Esophagus mucosa (tissue), 1 donor: ENCODE measurements at regions not wholly inside any gene's neighbourhood (a gene's known extent, or its start where the extent isn't known, plus 50 kb on each side); places are given as distances from the start of the nearest gene placed in this dataset.

Experiments
- ATAC-seq: fragments of 200-7000 bp; cut with Tn5 transposase; one replicate; pipeline ENCODE4 v1.9.1; 2020
- donor health status: DM: yes; HTN: yes; CAD: no.

DNA sequence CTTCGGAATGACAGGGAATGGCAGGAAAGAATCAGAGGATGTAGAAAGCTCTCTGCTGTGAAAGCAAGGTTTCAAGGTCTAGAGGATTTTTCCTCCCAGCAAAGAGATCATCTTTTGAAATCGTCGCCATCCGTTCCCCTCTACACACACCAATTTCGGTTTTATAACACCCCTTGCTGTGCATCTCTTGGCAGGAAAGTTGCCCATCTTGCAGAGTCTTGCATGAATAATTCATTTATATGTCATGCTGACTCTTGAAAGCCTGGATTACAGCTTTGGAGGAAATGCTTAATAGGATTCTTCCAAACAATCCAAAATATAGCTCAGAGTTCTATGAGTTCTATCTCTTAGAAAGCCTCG is 262.7 kb downstream of the CHL1 start:
- ATAC-seq: no peak

DNA sequence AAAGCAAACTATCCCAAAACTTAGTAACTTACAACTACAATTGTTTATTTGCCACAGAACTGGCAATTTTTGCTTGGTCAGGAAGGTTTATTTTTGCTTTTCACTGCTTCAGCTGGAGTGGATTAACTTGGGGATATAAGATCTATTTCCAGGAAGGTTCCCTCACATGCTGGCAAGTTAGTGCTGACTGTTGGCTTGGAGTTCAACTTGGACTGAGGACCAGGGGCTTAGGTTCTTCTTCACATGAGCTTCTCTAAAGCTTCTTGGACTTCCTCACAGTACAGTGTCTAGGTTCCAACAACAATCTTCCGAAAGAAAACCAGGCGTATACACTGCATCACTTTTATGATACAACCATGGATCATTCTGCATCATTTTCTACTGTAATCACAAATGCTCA is 264.4 kb downstream of the CHL1 start:
- ATAC-seq: no peak

DNA sequence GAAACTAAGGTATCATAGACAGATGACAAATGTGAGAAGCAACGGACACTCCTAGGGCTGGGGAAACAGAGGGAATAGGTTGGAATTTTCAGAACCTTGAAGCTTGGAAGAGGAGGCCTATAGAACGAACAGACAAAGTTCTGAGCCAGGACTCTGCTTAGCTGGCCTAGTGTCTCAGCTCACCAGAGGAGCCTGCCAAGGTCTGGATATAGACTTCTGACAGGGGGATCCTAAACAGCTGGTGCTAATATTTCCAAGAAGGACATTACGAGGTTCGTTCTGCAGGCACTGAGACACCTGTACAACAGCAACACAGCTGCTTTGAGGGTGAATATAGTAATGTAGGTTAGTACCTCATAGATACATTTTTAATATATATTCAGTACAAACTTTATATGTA is 266.3 kb downstream of the CHL1 start:
- ATAC-seq: no peak

DNA sequence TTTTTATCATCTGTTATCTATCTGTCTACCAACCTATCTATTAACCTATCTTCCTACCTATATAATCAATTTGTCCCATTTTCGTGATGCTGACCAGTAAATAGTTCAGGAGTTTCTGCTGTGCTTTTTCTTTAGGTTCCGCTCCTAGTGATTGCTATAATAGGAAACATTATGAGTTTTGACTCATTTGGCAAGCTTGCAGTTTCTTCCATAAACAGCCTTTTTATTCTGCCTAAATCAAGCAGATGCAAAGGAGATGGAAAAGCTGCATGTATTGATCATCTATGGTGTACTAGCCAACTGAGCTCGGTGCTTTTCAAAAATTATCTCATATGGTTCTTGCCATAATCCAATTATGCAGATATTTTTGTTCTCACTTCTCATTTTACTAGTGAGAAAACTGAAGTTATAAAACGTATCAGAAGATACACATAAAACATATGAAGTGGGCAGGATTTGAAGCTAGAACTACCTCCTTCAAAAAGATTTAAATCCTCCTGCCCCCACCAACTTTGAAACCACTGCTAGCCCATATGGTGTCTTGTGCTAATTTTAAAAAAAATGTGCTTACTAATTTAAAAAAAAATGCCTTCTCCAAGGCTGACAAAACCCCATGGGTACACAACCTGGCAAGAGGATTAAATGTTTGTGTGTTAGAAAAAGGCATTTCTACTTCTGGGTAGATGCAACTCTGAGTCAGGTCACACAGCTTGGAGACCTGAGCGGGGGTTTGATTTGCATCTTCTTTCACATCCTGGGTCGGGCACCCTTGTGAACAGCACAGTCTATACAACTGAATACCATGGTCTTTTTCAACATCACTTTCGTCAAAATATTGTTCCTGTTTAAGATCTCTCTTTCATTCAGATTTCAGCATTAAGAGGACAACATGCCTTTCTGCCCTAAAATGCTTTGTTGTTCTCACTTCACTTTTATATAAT is 267.0 kb downstream of the CHL1 start:
- no peak for ATAC-seq

DNA sequence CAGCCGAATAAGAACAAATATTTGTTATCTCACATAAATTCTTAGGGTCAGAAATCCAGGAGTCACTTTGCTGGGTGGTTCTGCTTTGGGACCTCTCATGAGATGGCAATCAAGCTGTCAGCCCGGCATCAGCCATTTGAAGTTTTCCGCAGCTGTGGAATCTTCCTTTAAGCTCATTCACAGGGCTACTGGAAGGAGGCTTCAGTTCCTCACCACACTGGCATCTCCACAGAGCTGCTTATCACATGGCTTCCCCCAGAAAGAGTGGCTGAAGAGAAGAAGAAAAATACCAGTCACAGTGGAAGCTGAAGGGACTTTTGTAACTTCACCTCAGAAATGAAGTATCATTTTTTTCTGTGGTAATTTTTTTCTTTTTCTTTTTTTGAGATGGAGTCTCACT is 267.7 kb downstream of the CHL1 start:
- no peak for ATAC-seq

DNA sequence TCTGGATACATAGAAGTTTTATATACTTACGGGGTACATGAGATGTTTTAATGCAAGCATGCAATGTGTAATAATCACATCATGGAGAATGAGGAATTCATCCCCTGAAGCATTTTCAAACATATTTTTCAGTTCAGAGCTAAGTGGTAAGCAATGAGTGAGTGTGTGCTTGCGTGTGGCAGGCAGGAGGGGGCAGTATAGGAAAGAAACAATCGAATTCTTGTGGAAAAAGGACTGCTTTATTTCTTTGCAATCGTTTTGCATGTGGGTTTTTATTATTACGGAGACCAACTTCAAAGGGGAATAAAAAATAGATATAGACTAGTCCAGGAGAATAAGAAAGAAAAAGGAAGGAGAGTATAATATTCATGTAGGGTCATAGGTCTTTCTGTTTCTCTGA is 271.6 kb downstream of the CHL1 start:
- ATAC-seq: no peak

DNA sequence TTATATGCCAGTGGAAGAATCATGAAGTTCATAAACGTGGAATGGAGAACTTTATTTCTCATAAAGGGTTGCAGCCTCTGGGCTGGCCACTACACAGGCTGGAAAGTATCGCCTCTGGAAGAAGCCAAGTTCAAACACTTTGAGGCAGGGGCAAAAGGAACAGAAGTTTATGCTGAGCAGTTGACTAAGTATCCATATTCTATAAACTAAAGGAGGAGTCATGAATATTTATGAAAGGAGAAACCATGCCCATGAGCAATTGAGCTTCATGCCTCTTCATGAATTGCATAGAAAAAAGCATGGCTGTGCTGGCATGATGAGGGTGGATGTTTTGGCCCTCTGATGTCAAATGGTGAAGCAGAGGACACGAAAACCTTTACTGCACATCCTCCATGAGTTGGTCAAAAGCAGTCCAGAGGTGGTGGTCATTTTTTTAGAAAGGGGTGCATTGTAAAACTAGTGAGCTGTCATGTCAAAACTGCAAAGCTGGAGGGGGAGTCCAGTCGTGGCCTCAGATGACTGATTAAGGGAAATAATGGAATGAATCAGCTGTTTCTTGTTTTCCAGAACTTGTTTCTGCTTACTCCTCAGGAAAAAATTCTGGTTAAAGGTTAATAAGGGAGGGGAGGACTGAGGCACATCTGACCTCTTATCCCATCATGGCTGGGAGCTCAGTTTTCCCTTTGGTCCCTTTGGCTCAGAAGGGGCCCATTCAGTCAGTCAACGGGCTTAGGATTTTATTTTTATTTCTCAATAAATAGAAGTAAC is 276.7 kb downstream of the CHL1 start:
- no peak for ATAC-seq

DNA sequence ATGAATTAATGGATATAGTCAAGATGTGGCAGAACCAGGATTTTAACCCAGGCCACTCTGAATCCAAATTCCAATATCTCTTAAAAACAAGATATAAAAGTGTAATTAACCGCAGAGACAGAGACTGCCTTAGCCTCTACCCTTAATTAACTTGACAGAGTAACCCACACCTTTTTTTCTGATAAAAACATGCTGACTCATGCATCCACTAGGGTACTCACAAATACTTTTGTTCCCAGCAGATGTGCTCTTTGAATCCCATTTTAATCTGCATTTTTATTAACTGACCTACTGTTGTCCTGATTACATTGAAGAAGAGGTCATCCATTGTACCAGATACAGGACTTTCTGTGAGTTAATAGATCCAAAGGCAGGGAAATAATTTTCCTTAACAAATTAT is 278.3 kb downstream of the CHL1 start:
- no peak for ATAC-seq

GRCh38 chr3:480070-480469 is 283.5 kb downstream of the CHL1 start:
- ATAC-seq: no peak

- ATAC-seq: no peak
These were observed 284.5 kb downstream of the CHL1 start for GRCh38 chr3:481111-481510.

GRCh38 chr3:481680-482079 is 285.1 kb downstream of the CHL1 start:
- no peak for ATAC-seq

DNA sequence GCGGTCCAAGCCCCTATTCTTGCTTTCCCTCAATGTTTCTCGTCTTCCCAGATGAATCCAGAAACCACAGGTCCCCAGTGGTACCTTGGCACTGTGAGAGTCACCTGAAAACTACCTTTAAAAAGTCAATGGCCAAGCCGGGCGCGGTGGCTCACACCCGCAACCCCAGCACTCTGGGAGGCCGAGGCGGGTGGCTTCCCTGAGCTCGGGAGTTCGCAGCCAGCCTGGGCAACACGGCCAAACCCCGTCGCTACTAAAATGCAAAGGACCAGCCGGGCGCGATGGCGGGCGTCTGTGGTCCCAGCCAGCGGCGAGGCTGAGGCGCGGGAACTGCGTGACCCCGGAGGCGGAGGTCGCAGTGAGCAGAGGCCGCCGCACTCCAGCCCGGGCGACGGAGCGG is 285.9 kb downstream of the CHL1 start:
- no peak for ATAC-seq

GRCh38 chr3:484341-484740 is 287.8 kb downstream of the CHL1 start:
- ATAC-seq: no peak

DNA sequence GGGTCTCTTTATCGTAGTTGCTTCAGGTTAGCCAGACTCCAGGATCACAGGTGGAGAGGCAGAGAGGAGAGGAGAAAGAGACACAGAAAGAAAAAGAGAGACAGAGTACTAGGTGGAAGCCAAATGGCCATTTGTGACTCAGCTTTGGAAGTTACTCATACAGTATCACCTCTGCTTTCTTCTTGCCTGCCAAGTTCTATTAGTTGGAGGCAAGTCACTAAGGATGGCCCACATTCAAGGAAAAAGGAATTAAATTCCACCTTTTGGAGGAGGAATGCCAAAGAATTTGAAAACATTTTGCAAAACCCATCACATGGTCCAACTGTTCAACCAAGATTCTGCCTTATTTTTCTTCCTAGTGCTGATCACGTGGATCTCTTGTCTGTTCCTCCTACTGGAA is 291.1 kb downstream of the CHL1 start:
- ATAC-seq: no peak

GRCh38 chr3:492586-493316 is 296.2 kb downstream of the CHL1 start:
- ATAC-seq: no peak

DNA sequence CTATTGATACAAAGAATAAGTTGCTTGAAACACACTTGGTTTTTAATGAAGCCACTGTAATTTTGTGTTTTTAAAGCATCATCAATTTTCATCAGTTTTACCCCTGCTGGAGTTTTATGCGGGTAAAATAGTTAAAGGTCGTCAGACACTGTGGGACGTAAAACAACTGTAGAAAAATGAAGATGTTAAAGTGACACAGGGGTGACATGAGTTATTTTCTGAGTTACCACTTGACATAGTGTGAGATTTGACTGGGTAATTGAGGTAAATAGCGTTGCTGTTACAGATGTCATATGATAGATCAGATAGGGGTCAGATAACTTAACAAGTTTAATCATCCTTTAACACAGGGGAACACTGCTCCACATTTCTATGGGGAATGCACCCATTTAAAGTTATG is 297.6 kb downstream of the CHL1 start:
- no peak for ATAC-seq

- ATAC-seq: no peak
These were observed 301.9 kb downstream of the CHL1 start for GRCh38 chr3:498487-498886.

GRCh38 chr3:499001-499761 is 302.6 kb downstream of the CHL1 start:
- ATAC-seq: no peak

- ATAC-seq: no peak
These were observed 305.9 kb downstream of the CHL1 start for GRCh38 chr3:502486-502885.

- ATAC-seq: no peak
These were observed 316.7 kb downstream of the CHL1 start for GRCh38 chr3:513301-513700.

DNA sequence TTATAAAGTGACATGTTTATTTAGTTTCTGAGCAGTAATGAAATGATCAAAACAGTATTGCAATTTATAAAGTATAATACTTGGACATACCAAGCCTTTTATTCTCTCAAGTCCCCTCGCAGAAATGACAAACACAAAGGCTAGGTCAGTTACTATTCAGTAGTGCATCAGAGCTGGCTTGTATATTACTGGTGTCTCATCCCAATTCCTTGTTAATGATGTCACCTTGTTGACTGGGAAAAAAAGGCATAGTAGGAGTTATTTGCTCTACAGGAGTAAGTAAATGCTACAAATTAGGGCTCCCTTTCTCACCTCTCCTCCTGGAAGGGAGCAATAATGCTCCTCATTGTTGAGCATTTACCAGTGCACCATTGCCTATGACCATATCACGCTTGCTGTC is 317.6 kb downstream of the CHL1 start:
- ATAC-seq: no peak

DNA sequence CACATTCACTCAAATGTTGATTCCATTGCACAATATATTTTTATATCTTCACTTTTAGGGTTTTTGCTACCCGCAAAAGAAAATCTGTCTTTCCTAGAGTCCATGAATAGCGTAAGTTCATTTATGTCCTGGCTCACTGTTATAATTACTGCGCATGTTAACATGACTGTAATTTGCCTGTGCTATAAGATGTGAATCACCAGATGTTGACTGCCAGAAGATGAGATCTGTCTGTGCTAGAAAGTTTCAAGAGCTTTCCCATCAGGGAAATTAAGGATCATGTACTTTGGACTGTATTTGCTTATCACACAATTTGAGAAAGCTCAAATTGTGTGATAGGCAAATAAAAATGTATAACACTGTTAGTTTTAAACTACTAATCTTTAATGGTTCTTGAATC is 322.5 kb downstream of the CHL1 start:
- ATAC-seq: no peak

- no peak for ATAC-seq
These were observed 326.3 kb downstream of the CHL1 start for GRCh38 chr3:522888-523287.
